ENCODE measurements at regions not wholly inside any gene's neighbourhood (a gene's known extent, or its start where the extent isn't known, plus 50 kb on each side); places are given as distances from the start of the nearest gene placed in this dataset.

DNA sequence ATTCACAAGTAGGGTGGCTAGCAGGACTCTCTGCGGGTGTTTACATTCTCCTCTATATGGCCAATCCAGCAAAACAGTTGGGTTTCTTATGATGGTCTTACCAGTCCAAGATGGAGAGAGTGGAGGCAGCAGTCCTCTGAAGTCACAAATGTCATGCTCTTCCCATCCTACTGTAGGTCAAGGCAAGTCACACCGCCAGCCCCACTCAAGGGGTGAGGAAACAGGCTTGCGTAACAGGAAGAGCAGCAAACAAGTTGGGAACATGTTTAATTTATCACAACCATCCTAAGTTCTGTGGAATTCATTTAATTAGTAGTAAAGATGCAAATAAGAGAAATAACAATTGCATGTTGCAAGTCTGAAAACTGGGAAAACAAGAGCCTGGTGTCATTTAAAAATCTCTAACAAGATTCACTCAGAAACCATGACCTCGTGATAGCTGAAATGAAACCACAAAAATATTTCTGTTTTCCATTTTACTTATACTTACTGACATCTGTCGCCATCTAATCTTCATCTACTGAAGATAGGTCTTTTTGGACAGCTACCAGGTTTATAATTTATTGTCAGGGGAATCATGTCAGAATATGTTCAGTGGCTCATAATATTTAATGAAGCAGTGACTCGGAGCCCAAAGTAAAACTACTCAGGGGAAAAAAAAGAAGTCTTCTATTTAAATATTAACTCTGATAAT lies 349.1 kb upstream of the FMN2 start:
- ChIA-PET CTCF (no interaction called here), POLR2A (ENCODE audit: low non-redundant PET) (no interaction called here)

DNA sequence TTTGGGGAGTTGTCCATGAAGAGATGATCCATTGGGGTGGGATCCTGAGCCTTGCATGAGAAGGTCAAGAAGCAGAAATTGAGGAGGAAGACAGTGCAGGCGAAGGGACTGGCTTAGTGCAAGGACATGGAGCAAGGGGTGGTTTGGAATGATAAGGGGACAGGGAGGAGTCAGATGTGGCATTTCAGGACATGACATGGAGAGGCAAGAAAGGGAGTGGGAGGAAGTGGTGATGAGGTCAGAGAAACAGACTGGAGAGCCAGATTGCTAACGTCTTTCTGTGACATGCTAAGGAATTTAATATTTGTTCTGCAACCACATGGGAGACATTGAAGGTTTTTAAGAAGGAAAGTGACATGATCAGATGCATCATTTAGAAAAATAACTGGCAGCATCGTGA lies 346.8 kb upstream of the FMN2 start:
- ChIA-PET POLR2A (ENCODE audit: low non-redundant PET) (no interaction called here), CTCF (no interaction called here)
- H3K4me1 ChIP-seq (ENCODE audit: insufficient read depth, low read length, poor library complexity, severe bottlenecking), result no peaks in the 10 kb centered on the region
- BruUV-seq (replicated peaks), result no TSS peak
- H3K4me3 ChIP-seq (ENCODE audit: low read depth, low read length, poor library complexity, severe bottlenecking), result no peak overlapping the region
- no peaks in the 10 kb centered on the region for H3K9me3 ChIP-seq (ENCODE audit: low read depth, low read length, poor library complexity, severe bottlenecking)
- TF ChIP-seq CTCF (conservative IDR thresholded peaks at IDR 0.05; ENCODE audit: low read depth, low read length) (no peak), EZH2 (IDR thresholded peaks at IDR 0.05; ENCODE audit: borderline replicate concordance, low read depth, low read length, poor library complexity, severe bottlenecking) (no peak)
- no peaks in the 10 kb centered on the region for H3K36me3 ChIP-seq (ENCODE audit: insufficient read depth, low read length, poor library complexity, severe bottlenecking)
- intact Hi-C loops (cut with micrococcal nuclease; ENCODE audit: unreplicated experiment), result no loop called here
- no peaks in the 10 kb centered on the region for H3K27me3 ChIP-seq (replicated peaks; ENCODE audit: insufficient read depth, low read depth, low read length, poor library complexity)
- H3K27ac ChIP-seq (ENCODE audit: low read depth, low read length, poor library complexity, severe bottlenecking), result no peak overlapping the region
- DNase-seq (ENCODE audit: low spot score), result no peak

More for the DNA sequence above, 349.1 kb upstream of the FMN2 start:
- BruUV-seq (replicated peaks), result no TSS peak
- DNase-seq (ENCODE audit: low spot score), result no peak
- Histone ChIP-seq H3K36me3 (ENCODE audit: insufficient read depth, low read length, poor library complexity, severe bottlenecking) (no peaks in the 10 kb centered on the region), H3K9me3 (ENCODE audit: low read depth, low read length, poor library complexity, severe bottlenecking) (no peaks in the 10 kb centered on the region), H3K4me3 (ENCODE audit: low read depth, low read length, poor library complexity, severe bottlenecking) (no peak overlapping the region), H3K4me1 (ENCODE audit: insufficient read depth, low read length, poor library complexity, severe bottlenecking) (no peaks in the 10 kb centered on the region), H3K27ac (ENCODE audit: low read depth, low read length, poor library complexity, severe bottlenecking) (no peak overlapping the region), H3K27me3 (replicated peaks; ENCODE audit: insufficient read depth, low read depth, low read length, poor library complexity) (no peaks in the 10 kb centered on the region)
- intact Hi-C loops (cut with micrococcal nuclease; ENCODE audit: unreplicated experiment), result no loop called here
- no peak for TF ChIP-seq EZH2 (IDR thresholded peaks at IDR 0.05; ENCODE audit: borderline replicate concordance, low read depth, low read length, poor library complexity, severe bottlenecking)
- no peak for TF ChIP-seq CTCF (conservative IDR thresholded peaks at IDR 0.05; ENCODE audit: low read depth, low read length)

GRCh38 chr1:239755107-239755912 lies 336.4 kb upstream of the FMN2 start:
- DNase-seq (ENCODE audit: low spot score), result no peak
- ChIA-PET CTCF (no interaction called here), POLR2A (ENCODE audit: low non-redundant PET) (no interaction called here)
- TF ChIP-seq CTCF (conservative IDR thresholded peaks at IDR 0.05; ENCODE audit: low read depth, low read length) (no peak), EZH2 (IDR thresholded peaks at IDR 0.05; ENCODE audit: borderline replicate concordance, low read depth, low read length, poor library complexity, severe bottlenecking) (no peak)
- intact Hi-C loops (cut with micrococcal nuclease; ENCODE audit: unreplicated experiment), result no loop called here
- Histone ChIP-seq H3K4me3 (ENCODE audit: low read depth, low read length, poor library complexity, severe bottlenecking) (no peak overlapping the region), H3K36me3 (ENCODE audit: insufficient read depth, low read length, poor library complexity, severe bottlenecking) (no peaks in the 10 kb centered on the region), H3K4me1 (ENCODE audit: insufficient read depth, low read length, poor library complexity, severe bottlenecking) (no peaks in the 10 kb centered on the region), H3K9me3 (ENCODE audit: low read depth, low read length, poor library complexity, severe bottlenecking) (no peaks in the 10 kb centered on the region), H3K27ac (ENCODE audit: low read depth, low read length, poor library complexity, severe bottlenecking) (no peak overlapping the region), H3K27me3 (replicated peaks; ENCODE audit: insufficient read depth, low read depth, low read length, poor library complexity) (no peaks in the 10 kb centered on the region)
- BruUV-seq (replicated peaks), result no TSS peak
